ENCODE measurements at regions not wholly inside any gene's neighbourhood (a gene's known extent, or its start where the extent isn't known, plus 50 kb on each side); places are given as distances from the start of the nearest gene placed in this dataset.
"Not testable (repeated sequence)": the region's sequence is repeated elsewhere in the genome, so short reads cannot be mapped to it uniquely, and the experiment has no call there.

- POLR2A ChIA-PET: no interaction called here
- no peak for TF ChIP-seq CTCF (IDR thresholded peaks at IDR 0.05; ENCODE audit: control extremely low read depth, extremely low read depth, low read depth, missing control alignments)
- DNase-seq (ENCODE audit: extremely low spot score): no peak
- CTCF ChIA-PET: no interaction called here
These were observed 90.6 kb downstream of the CD200R1L start for GRCh38 chr3:112755845-112756613.

- DNase-seq (ENCODE audit: extremely low spot score); CTCF ChIA-PET; POLR2A ChIA-PET: not testable (repeated sequence)
These were observed 91.6 kb downstream of the CD200R1L start for GRCh38 chr3:112755046-112755445.

GRCh38 chr3:112751564-112752512 lies 94.8 kb downstream of the CD200R1L start:
- no peak for DNase-seq (ENCODE audit: extremely low spot score)
- ChIA-PET CTCF (interaction anchor here (1.0 to 3.4 kb wide), 6 partner anchors 8 to 283 kb away, joined by 3 to 21 read pairs (median 4); no protein-coding TSS in a partner anchor), POLR2A (no interaction called here)
- no peak for TF ChIP-seq CTCF (IDR thresholded peaks at IDR 0.05; ENCODE audit: control extremely low read depth, extremely low read depth, low read depth, missing control alignments)

GRCh38 chr3:112751061-112751460 lies 95.6 kb downstream of the CD200R1L start:
- DNase-seq (ENCODE audit: extremely low spot score): no peak
- ChIA-PET POLR2A (no interaction called here), CTCF (interaction anchor here (0.9 to 3.4 kb wide), 8 partner anchors 8 to 613 kb away, joined by 3 to 21 read pairs (median 4); no protein-coding TSS in a partner anchor)
- no peak for TF ChIP-seq CTCF (IDR thresholded peaks at IDR 0.05; ENCODE audit: control extremely low read depth, extremely low read depth, low read depth, missing control alignments)

- DNase-seq (ENCODE audit: extremely low spot score): no peak
- no peak for TF ChIP-seq CTCF (IDR thresholded peaks at IDR 0.05; ENCODE audit: control extremely low read depth, extremely low read depth, low read depth, missing control alignments)
- ChIA-PET CTCF (interaction anchor here (0.8 to 6.5 kb wide), 4 partner anchors 12 to 231 kb away, joined by 3 to 65 read pairs (median 9); no protein-coding TSS in a partner anchor), POLR2A (interaction anchor here (0.6 kb wide), 1 partner anchor 232 kb away, joined by 3 read pairs; no protein-coding TSS in a partner anchor)
These were observed 99.0 kb downstream of the CD200R1L start for GRCh38 chr3:112747624-112748023.

GRCh38 chr3:112746675-112747280 lies 99.9 kb downstream of the CD200R1L start:
- no peak for DNase-seq (ENCODE audit: extremely low spot score)
- ChIA-PET POLR2A (interaction anchor here (0.7 kb wide), 1 partner anchor 39 kb away, joined by 3 read pairs; no protein-coding TSS in a partner anchor), CTCF (interaction anchor here (0.6 to 6.5 kb wide), 4 partner anchors 12 to 453 kb away, joined by 3 to 65 read pairs (median 8); no protein-coding TSS in a partner anchor)
- no peak for TF ChIP-seq CTCF (IDR thresholded peaks at IDR 0.05; ENCODE audit: control extremely low read depth, extremely low read depth, low read depth, missing control alignments)
